HepG2 (cell line): ENCODE measurements at regions not wholly inside any gene's neighbourhood (a gene's known extent, or its start where the extent isn't known, plus 50 kb on each side); places are given as distances from the start of the nearest gene placed in this dataset.

Experiments used
- ATAC-seq: fragments of 200-7000 bp; cut with Tn5 transposase; 3 replicates; pipeline ENCODE4 v1.9.1; 2020; ENCODE audit warnings: mild to moderate bottlenecking, moderate library complexity
- BruUV-seq: library from RNA; stranded (reverse); fragments of 400-500 nt; replicated peaks from 2 replicates; lab custom pipeline; 2021; lab: Mats Ljungman, UMichigan
- CTCF ChIA-PET: fragments of 300-600 bp; formaldehyde crosslinking; extraction: SDS; loops from one replicate; lab custom pipeline; 2021; ENCODE audit warnings: low total read pairs, inconsistent platforms, low intra/inter-chr PET ratio; lab: Yijun Ruan, JAX
- POLR2A ChIA-PET: fragments of 350-600 bp; sonication (Branson Sonifier 250); formaldehyde crosslinking; loops from one replicate; lab custom pipeline; 2020; ENCODE audit warnings: antibody characterized with exemption, inconsistent platforms; lab: Yijun Ruan, JAX
- DNase-seq: peaks from one replicate; pipeline ENCODE4 v3.0.0-alpha.2; 2015; ENCODE audit warnings: low spot score
- FAIRE-seq: peaks from 3 replicates; lab custom pipeline; 2011; peaks lifted over from hg19 to GRCh38; lab: Jason Lieb, UNC
- H2AFZ ChIP-seq: one replicate; pipeline ENCODE4 v1.6.1; 2011; ENCODE audit warnings: low read length, inconsistent platforms
- H3K27ac ChIP-seq: fragments of 300-600 bp; 3 replicates; pipeline ENCODE4 v1.8.0; 2011; ENCODE audit warnings: mixed run types, mild to moderate bottlenecking, mixed read lengths, low read length, inconsistent platforms; ENCODE audit not compliant: insufficient read depth; ENCODE audit errors: extremely low read length
- H3K27me3 ChIP-seq, 2 experiments: fragments of 200-600 bp in 1 of 2; 2 replicates in 1 of 2; 3 replicates in 1 of 2; pipeline versions ENCODE4 v1.6.0 to v1.8.0; 2011; ENCODE audit warnings: low read length in 2 of 2, mild to moderate bottlenecking in 2 of 2, moderate library complexity in 2 of 2, inconsistent platforms in 1 of 2; ENCODE audit not compliant: insufficient read depth in 2 of 2, control insufficient read depth in 1 of 2
- H3K36me3 ChIP-seq, 2 experiments: fragments of 200-600 bp in 1 of 2; replicated peaks in 1 of 2; 2 replicates in 1 of 2; 3 replicates in 1 of 2; pipeline versions ENCODE4 v1.5.1 to v1.8.0; 2011; ENCODE audit warnings: low read length in 2 of 2, inconsistent platforms in 1 of 2; ENCODE audit not compliant: insufficient read depth in 2 of 2, control insufficient read depth in 1 of 2
- H3K4me1 ChIP-seq: 2 replicates; pipeline ENCODE4 v1.5.1; 2012; ENCODE audit warnings: low read length, inconsistent platforms; ENCODE audit not compliant: insufficient read depth
- H3K4me2 ChIP-seq: 2 replicates; pipeline ENCODE4 v1.6.0; 2011; ENCODE audit warnings: low read depth, low read length, inconsistent platforms
- H3K4me3 ChIP-seq, 3 experiments: fragments of 200-600 bp in 1 of 3; sonication (generic), shearing (Covaris generic) in 1 of 3; replicated peaks in 1 of 3; 2 replicates each; pipeline ENCODE4 v1.5.1; 2011 to 2016; ENCODE audit warnings: low read length in 3 of 3, inconsistent platforms in 2 of 3, low read depth in 2 of 3, mild to moderate bottlenecking in 2 of 3, control low read depth in 1 of 3, mixed read lengths in 1 of 3; ENCODE audit not compliant: insufficient read depth in 1 of 3
- H3K79me2 ChIP-seq: one replicate; pipeline ENCODE4 v1.6.1; 2011; ENCODE audit warnings: low read length, inconsistent platforms; ENCODE audit not compliant: insufficient read depth
- H3K9ac ChIP-seq: 2 replicates; pipeline ENCODE4 v1.6.0; 2011; ENCODE audit warnings: mild to moderate bottlenecking, low read depth, low read length, inconsistent platforms; ENCODE audit not compliant: insufficient read depth
- H3K9me3 ChIP-seq: 2 replicates; pipeline ENCODE4 v1.5.1; 2012; ENCODE audit warnings: mild to moderate bottlenecking, low read length
- H4K20me1 ChIP-seq: 2 replicates; pipeline ENCODE4 v1.6.0; 2011; ENCODE audit warnings: inconsistent platforms, mild to moderate bottlenecking, low read length, moderate library complexity; ENCODE audit not compliant: insufficient read depth
- AGO1 ChIP-seq: fragments of 200-400 bp; formaldehyde crosslinking; IDR thresholded peaks from 2 replicates; pipeline ENCODE4 v1.6.1; 2017; ENCODE audit warnings: mild to moderate bottlenecking, low read depth, low read length, moderate library complexity; ENCODE audit not compliant: poor library complexity, severe bottlenecking
- ATM ChIP-seq: fragments of 450-650 bp; IDR thresholded peaks from 2 replicates; pipeline ENCODE4 v1.7.1; 2017; ENCODE audit warnings: mild to moderate bottlenecking, borderline replicate concordance
- DNMT1 ChIP-seq: sonication (generic); formaldehyde crosslinking; IDR thresholded peaks from 2 replicates; pipeline ENCODE4 v1.5.1; 2020; ENCODE audit warnings: mild to moderate bottlenecking, missing genetic modification reagents
- FLYWCH1 ChIP-seq: sonication (generic); formaldehyde crosslinking; IDR thresholded peaks from 2 replicates; pipeline ENCODE4 v1.8.1; 2023; ENCODE audit warnings: mild to moderate bottlenecking, missing genetic modification reagents
- RARG ChIP-seq: sonication (generic); formaldehyde crosslinking; IDR thresholded peaks from 2 replicates; pipeline ENCODE4 v1.4.0; 2020; ENCODE audit warnings: low read depth, mild to moderate bottlenecking, missing genetic modification reagents
- REPIN1 ChIP-seq: sonication (generic); formaldehyde crosslinking; IDR thresholded peaks from 2 replicates; pipeline ENCODE4 v1.8.0; 2022; ENCODE audit warnings: missing genetic modification reagents, low read depth, mild to moderate bottlenecking, borderline replicate concordance
- SNAPC2 ChIP-seq: sonication (generic); formaldehyde crosslinking; IDR thresholded peaks from 2 replicates; pipeline ENCODE4 v1.8.1; 2022; ENCODE audit warnings: mild to moderate bottlenecking, missing genetic modification reagents
- SPEN ChIP-seq: sonication (generic); formaldehyde crosslinking; IDR thresholded peaks from 2 replicates; pipeline ENCODE4 v1.5.1; 2020; ENCODE audit warnings: low read depth, mild to moderate bottlenecking, missing genetic modification reagents
- SYNCRIP ChIP-seq: fragments of 200-400 bp; formaldehyde crosslinking; IDR thresholded peaks from 2 replicates; pipeline ENCODE4 v1.6.1; 2018; ENCODE audit warnings: mild to moderate bottlenecking, low read depth, low read length; ENCODE audit not compliant: insufficient read depth
- YEATS2 ChIP-seq: sonication (generic); formaldehyde crosslinking; IDR thresholded peaks from 2 replicates; pipeline ENCODE4 v1.4.0; 2020; ENCODE audit warnings: missing genetic modification reagents, borderline replicate concordance
- ZNF124 ChIP-seq: sonication (generic); formaldehyde crosslinking; IDR thresholded peaks from 2 replicates; pipeline ENCODE4 v1.4.0; 2020; ENCODE audit warnings: missing genetic modification reagents
- ZNF292 ChIP-seq: sonication (generic); formaldehyde crosslinking; IDR thresholded peaks from 2 replicates; pipeline ENCODE4 v1.8.1; 2022; ENCODE audit warnings: mild to moderate bottlenecking, low read depth, missing genetic modification reagents, borderline replicate concordance
- ZNF317 ChIP-seq: sonication (generic); formaldehyde crosslinking; IDR thresholded peaks from 2 replicates; pipeline ENCODE4 v1.5.0; 2020; ENCODE audit warnings: mild to moderate bottlenecking, missing genetic modification reagents
- ZNF329 ChIP-seq: sonication (generic); formaldehyde crosslinking; IDR thresholded peaks from 2 replicates; pipeline ENCODE4 v1.9.0; 2021; ENCODE audit warnings: low read depth, mild to moderate bottlenecking, missing genetic modification reagents
- ZNF672 ChIP-seq: sonication (generic); formaldehyde crosslinking; IDR thresholded peaks from 2 replicates; pipeline ENCODE4 v1.8.1; 2022; ENCODE audit warnings: missing genetic modification reagents
- ZNF720 ChIP-seq: sonication (generic); formaldehyde crosslinking; IDR thresholded peaks from 2 replicates; pipeline ENCODE4 v1.4.0; 2020; ENCODE audit warnings: missing genetic modification reagents
- WGBS: methylation state at CpG from one replicate; pipeline ENCODE4 v1.1.6; 2017; ENCODE audit warnings: low lambda C conversion rate; 5-methylcytosine and 5-hydroxymethylcytosine counted together
- in situ Hi-C: cut with HindIII; loops from 2 replicates; pipeline ENCODE4 v1.10.0; 2017; ENCODE audit warnings: low pct_unique_long_range_greater_than_20kb; ENCODE audit not compliant: extremely low pct_ligation_motif_present
- intact Hi-C: fragments of 100-400 bp; cut with micrococcal nuclease; formaldehyde crosslinking; loops from one replicate; pipeline ENCODE4 v1.10.0; 2022; ENCODE audit not compliant: unreplicated experiment
- TF ChIP-seq, protein P1 (sequence below): sonication (generic); formaldehyde crosslinking; IDR thresholded peaks from 2 replicates; pipeline ENCODE4 v1.5.0; 2020; ENCODE audit warnings: mild to moderate bottlenecking, low read depth, missing genetic modification reagents, borderline replicate concordance
- TF ChIP-seq, protein P2 (sequence below): sonication (generic); formaldehyde crosslinking; IDR thresholded peaks from 2 replicates; pipeline ENCODE4 v1.8.1; 2023; ENCODE audit warnings: mild to moderate bottlenecking, moderate library complexity, missing genetic modification reagents

DNA sequence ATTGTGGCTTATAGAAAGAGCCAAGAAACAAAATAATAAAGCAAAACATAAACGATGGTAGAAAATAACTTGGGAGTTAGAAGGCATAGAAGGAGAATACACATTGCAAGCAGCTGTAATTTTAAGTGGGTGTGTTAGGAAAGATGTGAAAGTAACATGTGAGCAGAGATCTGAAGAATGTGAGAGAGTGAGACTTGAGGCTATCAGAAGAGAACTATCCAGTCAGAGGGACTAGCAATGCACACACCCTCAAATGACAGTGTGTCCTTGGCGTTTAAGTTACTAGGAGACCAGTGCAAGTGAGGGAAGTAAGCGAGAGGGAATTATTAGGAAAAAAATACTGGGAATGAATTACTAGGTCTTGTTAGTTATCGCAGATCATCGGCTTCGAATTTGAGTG is 304.9 kb downstream of the DSEL start:
- H3K79me2 ChIP-seq: no peaks in the 10 kb centered on the region
- ChIA-PET POLR2A (no interaction called here), CTCF (no interaction called here)
- no peak overlapping the region for H3K9ac ChIP-seq
- no peak for FAIRE-seq
- BruUV-seq: no TSS peak
- no peak for ATAC-seq
- no peak overlapping the region for H3K27ac ChIP-seq
- H3K27me3 ChIP-seq: no peaks in the 10 kb centered on the region
- no peak overlapping the region for H2AFZ ChIP-seq
- intact Hi-C loops (no loop called here), in situ Hi-C loops (loop anchor here (10.0 kb wide), 1 partner anchor 1453 kb away; no protein-coding TSS in a partner anchor)
- no peak for DNase-seq
- H4K20me1 ChIP-seq: no peaks in the 10 kb centered on the region
- H3K4me1 ChIP-seq: no peaks in the 10 kb centered on the region
- H3K4me3 ChIP-seq: no peak overlapping the region
- WGBS: 18% methylated on average over 6 of the region's 6 CpGs
- no peak overlapping the region for H3K4me2 ChIP-seq
- H3K36me3 ChIP-seq: no peaks in the 10 kb centered on the region
- TF ChIP-seq ZNF317 (CRISPR knock-in tag) (no peak), ZNF124 (CRISPR knock-in tag) (no peak), ZNF329 (CRISPR knock-in tag) (no peak), ZNF292 (CRISPR knock-in tag) (no peak), ZNF720 (CRISPR knock-in tag) (no peak)
- no peaks in the 10 kb centered on the region for H3K9me3 ChIP-seq

DNA sequence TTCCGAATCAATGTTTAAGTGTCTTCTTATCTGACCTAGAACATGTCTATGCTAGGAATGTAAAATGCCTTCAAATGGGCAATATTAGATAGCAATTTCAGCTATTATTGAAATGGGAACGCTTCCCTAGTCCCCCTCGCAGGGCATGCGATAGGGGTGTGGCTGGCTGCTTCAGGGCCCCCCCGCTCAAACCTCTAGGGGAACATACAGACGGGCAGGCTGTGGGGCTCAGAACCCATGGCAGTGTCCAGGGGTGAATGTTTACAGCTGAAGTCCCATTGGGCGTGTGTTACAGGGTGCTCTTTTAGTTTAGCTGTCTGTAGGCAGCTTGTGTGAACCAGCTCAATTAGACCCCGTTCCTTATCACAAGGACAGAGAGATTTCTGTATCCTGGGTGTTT is 315.9 kb downstream of the DSEL start:
- no peaks in the 10 kb centered on the region for H4K20me1 ChIP-seq
- CTCF ChIA-PET: interaction anchor here (3.1 kb wide), 1 partner anchor 96 kb away, joined by 58 read pairs; no protein-coding TSS in a partner anchor
- H3K4me3 ChIP-seq: no peak overlapping the region
- POLR2A ChIA-PET: no interaction called here
- no peak overlapping the region for H3K9ac ChIP-seq
- no peaks in the 10 kb centered on the region for H3K4me1 ChIP-seq
- H3K27me3 ChIP-seq: no peaks in the 10 kb centered on the region; a peak in 1 of 5 replicates
- H3K9me3 ChIP-seq: no peaks in the 10 kb centered on the region
- H3K27ac ChIP-seq: no peak overlapping the region
- ATAC-seq: peak; percentile 60; the same call in 2 of the 3 replicates
- no peak overlapping the region for H2AFZ ChIP-seq
- H3K4me2 ChIP-seq: no peak overlapping the region
- no TSS peak for BruUV-seq
- intact Hi-C loops: loop anchor here (1.0 to 2.0 kb wide), 2 partner anchors 96 to 640 kb away; no protein-coding TSS in a partner anchor
- no peaks in the 10 kb centered on the region for H3K79me2 ChIP-seq
- FAIRE-seq: no peak
- WGBS: 39% methylated on average over 8 of the region's 8 CpGs
- DNase-seq: no peak
- H3K36me3 ChIP-seq: no peaks in the 10 kb centered on the region
- in situ Hi-C loops: no loop called here
- no peak for TF ChIP-seq ATM
- no peak for TF ChIP-seq RARG (CRISPR knock-in tag)
- no peak for TF ChIP-seq SPEN (CRISPR knock-in tag)
- TF ChIP-seq SYNCRIP: no peak
- TF ChIP-seq, protein P1, sequence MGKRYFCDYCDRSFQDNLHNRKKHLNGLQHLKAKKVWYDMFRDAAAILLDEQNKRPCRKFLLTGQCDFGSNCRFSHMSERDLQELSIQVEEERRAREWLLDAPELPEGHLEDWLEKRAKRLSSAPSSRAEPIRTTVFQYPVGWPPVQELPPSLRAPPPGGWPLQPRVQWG (CRISPR knock-in tag): no peak
- TF ChIP-seq YEATS2 (CRISPR knock-in tag): no peak
- no peak for TF ChIP-seq AGO1
- TF ChIP-seq, protein P2, sequence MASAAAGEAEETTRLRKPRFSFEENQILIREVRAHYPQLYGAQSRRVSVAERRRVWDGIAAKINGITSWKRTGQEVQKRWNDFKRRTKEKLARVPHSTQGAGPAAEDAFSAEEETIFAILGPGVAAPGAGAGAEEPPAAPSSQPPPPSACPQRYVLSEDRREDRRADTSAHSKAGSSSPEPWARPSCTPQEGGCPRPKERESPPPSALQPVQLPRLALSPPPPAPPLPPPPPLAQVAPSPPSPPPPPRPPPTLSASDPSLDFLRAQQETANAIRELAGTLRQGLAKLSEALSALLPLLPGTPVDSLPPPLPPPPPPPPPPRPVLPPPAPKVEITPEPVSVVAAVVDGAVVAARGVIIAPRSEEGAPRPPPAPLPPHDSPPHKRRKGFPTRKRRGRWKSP: no peak
- no peak for TF ChIP-seq SNAPC2
- no peak for TF ChIP-seq ZNF672 (CRISPR knock-in tag)
- TF ChIP-seq DNMT1 (CRISPR knock-in tag): no peak
- TF ChIP-seq FLYWCH1 (CRISPR knock-in tag): no peak
- TF ChIP-seq REPIN1 (CRISPR knock-in tag): no peak
